ELR (cell line): ENCODE measurements at regions not wholly inside any gene's neighbourhood (a gene's known extent, or its start where the extent isn't known, plus 50 kb on each side); places are given as distances from the start of the nearest gene placed in this dataset.
"Not testable (repeated sequence)": the region's sequence is repeated elsewhere in the genome, so short reads cannot be mapped to it uniquely, and the experiment has no call there.

Source experiments
- DNase-seq: peaks from one replicate; pipeline ENCODE4 v3.0.0-alpha.2; 2015; ENCODE audit warnings: low read depth

DNA sequence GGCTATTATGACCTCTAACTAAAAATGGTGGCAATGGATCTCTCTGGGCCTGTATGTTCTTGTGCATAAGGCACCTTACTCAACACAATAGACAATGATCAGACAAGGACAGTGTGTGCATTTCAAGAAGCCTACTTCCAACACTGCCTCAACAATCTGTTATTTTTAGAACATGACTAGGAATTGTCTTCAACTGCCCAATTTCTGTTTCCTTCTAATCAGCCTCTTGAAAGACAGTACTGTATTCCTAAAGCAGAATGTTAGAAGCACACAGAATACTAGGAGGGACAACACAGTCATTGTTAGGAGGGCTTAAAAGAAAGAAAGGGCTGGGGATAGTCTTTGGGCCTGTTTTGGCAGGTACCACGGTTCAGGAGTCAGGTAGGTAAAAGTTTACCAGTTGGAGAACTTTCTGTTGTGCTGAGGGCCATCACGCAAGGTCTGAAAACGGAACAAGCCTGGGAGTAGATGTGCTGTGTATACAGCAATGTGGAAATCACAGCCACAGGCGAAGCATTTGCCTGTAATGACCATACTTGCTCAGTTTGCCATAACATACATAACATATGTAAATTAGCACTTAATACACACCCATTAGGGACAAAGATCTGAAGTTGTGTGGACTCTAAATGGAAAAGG, 100.8 kb upstream of the ATXN3L start:
- DNase-seq, result no peak

DNA sequence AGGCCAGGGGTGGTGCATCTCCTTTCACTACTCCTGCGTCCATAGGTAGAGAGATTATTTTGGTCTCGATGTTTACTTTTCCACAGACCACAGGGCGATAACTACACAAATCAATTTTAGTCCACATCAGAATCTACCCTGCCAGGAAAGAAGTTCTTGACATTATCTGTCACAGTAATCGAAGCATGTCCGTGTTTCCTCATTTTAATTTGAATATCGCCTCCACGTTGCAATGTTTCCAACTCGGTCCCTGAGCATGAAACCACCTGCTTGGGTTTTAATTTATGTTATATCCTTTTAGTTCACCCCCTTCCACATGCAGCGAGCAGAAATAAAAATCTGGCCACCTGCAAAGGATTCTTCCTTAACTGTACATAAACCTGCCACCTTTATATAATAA, 100.1 kb upstream of the ATXN3L start:
- no peak for DNase-seq

DNA sequence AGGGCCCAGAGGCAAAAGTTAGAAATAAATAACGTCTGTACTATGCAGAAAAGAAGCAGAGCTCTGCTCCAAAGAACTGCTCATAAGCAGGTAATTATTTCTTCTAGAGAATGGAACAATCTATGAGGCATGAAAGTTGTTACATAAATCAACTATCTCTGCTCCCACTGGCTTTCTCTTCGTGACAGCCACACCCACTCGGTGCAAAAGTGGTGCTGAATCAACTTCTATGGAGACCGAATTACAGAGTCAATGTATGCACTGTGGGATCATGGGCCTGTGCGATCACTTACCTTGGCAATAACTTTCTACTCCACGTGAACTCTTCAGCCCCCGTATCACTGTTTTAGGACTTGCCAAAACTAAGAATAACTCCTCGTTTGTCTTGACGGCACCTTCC, 99.4 kb upstream of the ATXN3L start:
- no peak for DNase-seq

DNA sequence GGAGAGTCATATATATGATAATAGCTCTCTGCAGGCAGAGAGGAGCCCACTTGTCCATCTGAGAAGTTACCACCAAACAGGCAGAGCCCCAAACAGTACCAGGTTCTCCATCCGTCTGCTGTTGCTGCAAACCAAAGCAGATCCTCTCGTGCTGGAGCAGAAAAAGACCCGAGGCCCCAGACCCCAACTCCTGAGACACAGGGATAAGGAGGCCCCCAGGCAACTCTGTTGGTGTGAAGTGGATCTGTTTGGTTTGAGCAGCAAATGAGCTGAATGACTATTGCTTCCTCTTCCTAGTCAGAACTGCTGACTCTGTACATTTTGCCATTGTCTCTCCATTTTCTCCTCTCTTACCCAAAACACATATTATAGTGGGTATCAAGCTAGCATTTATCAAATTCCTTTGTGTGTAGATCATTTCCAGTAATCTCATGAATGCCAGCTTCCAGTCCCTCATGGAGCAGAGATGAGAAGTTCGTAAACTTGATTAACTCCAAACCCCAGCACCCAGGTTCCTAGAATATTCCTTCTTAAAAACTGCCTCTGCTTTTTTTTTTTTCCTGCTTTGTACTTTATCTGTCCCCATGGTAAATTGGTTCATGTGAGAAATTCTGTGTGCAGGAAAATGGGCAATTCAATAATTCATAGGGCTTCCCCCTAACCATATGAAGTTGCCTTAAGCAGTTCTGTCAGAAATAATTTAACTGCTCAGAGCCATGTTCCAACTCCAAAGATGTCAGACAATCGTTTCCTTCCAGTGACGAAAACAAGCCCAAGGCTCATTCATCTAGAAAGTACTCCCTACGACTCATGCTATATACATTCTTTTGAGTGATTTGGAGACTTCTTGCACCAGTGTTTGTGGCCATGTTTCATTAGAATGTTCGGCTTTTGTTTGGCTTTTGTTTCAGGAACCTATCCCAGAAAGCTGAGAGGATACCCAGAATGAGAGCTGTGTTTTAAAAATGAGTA, 98.6 kb upstream of the ATXN3L start:
- peak; percentile 62 for DNase-seq

DNA sequence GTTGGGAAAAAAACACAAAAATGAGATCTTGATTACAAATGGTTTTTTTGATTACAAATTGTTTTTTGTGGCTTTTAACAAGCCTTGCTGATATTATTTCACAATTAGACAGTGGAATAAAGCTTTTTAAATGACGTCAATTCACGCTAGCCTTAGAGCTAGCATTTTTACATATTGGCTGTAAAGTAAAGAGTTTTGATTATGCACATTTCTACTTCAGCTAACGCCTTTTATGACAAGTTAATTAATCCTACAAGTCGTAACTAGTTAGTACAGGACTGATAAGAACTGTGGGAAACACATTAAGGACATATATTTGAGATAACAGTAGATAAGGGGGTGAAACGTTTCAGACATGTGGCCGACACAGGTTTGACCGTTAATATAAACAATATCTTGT, 95.7 kb upstream of the ATXN3L start:
- no peak for DNase-seq

DNA sequence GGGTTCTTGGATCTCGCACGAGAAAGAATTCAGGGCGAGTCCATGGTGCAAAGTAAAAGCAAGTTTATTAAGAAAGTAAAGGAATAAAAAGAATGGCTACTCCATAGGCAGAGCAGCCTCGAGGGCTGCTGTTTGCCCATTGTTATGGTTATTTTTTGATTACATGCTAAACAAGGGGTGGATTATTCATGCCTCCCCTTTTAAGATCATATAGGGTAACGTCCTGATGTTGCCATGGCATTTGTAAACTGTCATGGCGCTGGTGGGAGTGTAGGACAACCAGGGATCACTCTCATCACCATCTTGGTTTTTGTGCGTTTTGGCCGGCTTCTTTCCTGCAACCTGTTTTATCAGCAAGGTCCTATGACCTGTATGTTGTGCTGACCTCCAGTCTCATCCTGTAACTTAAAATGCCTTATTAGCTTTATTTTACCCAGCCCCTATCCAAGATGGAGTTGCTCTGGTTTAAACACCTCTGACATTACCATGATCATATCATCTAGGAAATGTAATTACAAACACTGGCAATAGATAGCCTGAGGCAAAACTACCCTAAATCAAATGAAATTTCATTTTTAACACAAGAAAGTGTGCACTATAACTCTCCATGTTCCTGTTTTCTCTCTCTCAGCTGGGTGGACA, 94.3 kb upstream of the ATXN3L start:
- DNase-seq, result no peak

DNA sequence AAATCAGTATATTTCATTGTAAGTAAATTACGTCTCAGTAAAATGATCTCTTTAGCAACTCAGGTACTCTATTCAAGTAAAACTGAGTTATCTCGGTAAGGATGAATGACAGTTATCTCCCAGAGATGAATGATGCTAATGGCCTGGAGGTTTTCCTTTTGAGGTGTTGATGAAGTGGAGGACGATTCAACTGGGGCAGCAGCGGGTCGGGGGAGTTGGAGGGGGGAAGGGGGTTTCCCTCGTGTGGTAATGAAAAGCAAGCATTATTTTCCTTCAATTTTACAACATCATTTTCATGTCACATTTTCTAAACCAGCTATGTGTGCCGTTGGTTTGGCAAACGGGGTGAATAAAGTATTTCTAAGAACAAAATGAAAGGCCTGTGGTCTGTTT, 92.4 kb upstream of the ATXN3L start:
- DNase-seq, result no peak

DNA sequence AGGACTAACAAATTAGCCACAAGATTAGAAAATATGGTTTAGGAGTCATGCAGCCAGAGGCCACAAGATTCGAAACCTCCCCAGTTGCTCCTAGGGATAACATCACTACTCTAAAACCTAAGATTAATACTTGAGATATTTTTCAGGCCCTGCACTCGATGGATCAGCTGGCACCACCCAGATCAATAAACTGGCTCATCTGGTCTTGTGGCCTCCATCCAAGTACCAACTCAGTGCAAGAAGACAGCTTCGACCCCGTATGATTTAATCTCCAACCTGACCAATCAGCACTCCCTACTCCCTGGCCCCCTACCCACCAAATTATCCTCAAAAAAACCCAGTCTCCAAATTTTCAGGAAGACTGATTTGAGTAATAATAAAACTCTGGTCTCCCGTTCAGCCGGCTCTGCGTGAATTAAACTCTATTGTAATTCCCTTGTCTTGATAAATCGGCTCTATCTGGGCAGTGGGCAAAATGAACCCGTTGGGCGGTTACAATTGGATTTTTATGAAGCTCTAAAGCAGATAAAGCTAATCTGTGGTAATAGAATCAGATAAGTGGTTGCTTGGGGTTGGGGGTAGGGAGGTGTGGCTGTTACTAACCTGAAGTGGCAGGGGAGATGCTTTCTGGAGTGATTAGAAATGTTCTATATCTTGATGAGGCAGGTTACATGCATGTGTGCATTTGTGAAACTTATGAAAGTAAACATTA, 91.8 kb upstream of the ATXN3L start:
- DNase-seq, result no peak

DNA sequence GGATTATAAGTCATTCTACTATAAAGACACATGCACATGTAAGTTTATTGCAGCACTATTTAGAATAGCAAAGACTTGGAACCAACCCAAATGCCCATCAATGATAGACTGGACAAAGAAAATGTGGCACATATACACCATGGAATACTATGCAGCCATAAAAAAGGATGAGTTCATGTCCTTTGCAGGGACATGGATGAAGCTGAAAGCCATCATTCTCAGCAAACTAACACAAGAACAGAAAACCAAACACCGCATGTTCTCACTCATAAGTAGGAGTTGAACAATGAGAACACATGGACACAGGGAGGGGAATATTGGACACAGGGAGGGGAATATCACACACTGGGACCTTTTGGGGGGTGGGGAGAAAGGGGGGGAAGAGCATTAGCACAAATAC, 88.7 kb upstream of the ATXN3L start:
- not testable (repeated sequence) for DNase-seq

DNA sequence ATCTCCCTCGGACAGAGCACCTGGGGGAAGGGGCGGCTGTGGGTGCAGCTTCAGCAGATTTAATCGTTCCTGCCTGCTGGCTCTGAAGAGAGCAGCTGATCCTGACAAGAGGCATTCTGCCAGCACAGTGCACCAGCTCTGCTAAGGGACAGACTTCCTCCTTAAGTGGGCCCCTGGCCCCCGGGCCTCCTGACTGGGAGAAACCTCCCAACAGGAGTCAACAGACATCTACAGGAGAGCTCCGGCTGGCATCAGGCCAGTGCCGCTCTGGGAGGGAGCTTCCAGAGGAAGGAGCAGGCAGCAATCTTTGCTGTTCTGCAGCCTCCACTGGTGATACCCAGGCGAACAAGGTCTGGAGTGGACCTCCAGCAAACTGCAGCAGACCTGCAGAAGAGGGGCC, 84.9 kb upstream of the ATXN3L start:
- not testable (repeated sequence) for DNase-seq

DNA sequence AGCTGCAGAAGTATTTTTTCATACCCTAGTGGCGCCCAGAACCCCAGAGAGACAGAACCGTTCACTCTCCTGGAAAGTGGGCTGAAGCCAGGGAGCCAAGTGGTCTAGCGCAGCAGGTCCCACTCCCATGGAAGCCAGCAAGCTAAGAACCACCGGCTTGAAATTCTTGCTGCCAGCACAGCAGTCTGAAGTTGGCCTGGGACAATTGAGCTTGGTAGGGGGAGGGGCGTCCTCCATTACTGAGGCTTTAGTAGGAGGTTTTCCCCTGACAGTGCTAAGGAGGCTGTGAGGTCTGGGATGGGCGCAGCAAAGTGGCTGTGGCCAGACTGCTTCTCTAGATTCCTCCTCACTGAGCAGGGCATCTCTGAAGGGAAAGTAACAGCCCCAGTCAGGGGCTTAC, 84.5 kb upstream of the ATXN3L start:
- DNase-seq, result no peak

DNA sequence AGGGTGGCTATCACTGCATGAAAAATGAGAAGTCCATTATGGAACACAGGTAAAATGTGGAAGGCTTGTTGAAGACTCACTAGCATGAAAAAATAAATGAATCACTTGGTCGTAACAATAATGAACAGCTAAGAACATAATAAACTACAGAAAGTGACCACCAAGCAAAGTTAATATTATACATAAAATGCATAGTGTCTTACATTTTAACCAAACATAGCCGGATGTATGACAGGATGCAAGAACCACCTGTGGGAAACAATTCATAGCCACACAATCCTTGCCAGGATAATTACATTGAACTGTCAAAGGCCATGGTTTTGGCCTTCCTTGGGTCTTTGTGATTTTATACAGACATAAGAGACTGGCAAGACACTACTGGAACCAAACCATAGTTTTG, 81.9 kb upstream of the ATXN3L start:
- no peak for DNase-seq

DNA sequence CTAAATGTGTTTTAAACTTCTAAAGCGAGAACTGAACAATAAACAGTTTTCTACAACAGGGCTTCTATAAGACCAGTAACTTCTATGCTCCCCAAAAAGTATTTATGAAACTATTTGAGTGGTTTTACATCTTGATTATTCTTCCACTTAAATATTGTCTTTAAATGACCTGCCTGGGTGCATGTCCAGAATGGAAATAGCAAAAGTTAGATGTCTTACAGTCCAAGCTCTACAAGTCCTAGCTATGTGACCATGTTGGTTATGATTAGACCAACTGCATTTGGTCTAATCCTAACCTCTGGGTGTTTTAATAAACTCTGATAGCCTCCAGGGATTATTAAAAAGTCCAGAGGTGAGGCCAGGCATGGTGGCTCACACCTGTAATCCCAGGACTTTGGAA, 79.0 kb upstream of the ATXN3L start:
- no peak for DNase-seq

DNA sequence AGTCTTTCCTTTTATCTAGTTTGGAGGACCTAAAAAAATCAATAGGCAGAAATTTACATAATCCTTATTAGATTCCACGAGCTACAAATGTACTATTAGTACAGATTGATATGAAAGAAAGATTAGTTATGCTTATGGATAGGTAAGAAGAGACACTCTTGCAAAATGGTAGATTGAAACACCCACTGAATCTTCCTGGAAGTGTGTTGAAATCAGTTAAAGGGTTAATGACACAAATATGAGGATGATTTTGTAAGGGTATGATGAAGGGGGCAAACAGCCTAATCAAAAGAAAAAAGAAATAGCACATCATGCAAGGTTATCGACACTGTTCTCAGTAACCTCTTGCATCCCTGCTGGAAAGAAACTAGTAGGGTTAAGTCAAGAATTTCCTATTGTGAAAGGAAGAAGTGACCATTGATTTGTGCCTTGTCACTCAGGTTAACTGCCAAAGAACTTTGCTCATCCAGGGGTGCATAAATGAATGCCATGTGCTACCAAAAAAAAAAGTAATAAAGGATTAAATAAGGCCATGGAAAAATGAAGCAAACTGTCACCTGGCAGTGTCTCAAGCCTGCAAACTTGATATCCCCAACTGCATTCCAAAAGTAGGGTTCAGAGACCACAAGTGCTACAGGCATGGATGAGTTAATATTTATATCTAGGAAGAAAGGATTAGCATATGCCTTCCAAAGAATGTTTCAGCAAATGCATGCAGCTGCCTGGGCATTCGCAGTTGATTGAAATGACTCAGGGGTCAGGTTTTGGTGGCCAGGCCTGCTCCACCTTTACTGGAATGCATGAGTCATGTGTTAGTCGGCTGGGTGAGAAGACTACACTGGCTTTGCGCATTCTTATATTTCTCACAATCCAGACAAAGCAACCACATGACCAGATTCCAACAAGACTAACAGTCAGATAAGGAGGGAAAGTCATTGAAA, 78.3 kb upstream of the ATXN3L start:
- DNase-seq, result peak; percentile 97

DNA sequence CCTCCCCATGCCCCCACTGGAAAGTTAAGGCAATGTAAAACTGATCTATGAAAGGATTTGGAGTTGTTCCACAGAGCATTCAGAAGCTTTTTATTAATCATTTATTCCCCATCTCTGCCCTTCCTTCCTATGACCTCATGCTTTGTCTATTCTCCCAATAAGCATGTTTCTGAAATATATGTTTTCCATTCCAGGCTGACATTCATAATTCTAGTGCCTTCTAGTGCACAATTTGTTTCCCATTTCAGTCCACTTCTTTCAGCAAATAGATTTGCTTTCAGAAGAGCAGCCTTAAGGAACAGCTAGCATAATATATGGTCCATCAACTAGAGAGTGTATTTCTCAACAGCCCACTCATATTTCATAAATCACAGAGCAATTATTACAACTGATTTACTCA, 77.1 kb upstream of the ATXN3L start:
- peak; percentile 63 for DNase-seq

DNA sequence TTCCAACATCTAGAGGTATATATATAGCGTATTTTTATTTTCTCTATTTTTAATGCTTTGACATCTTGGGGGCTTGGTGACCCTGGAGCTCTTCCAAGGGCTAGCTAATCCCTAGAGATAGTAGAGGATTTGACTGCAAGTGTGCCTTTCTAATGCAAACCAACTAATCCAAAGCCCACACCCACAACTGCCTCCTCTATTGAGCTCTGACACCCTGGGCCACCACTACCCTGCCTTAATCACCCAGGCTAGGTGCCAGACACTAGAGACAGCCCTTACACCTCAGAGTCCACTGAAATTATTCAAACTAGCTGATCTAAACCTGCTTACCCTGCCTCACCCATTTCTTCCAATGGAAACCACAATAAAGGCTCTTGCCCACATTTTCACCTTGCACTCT, 69.6 kb upstream of the ATXN3L start:
- no peak for DNase-seq

DNA sequence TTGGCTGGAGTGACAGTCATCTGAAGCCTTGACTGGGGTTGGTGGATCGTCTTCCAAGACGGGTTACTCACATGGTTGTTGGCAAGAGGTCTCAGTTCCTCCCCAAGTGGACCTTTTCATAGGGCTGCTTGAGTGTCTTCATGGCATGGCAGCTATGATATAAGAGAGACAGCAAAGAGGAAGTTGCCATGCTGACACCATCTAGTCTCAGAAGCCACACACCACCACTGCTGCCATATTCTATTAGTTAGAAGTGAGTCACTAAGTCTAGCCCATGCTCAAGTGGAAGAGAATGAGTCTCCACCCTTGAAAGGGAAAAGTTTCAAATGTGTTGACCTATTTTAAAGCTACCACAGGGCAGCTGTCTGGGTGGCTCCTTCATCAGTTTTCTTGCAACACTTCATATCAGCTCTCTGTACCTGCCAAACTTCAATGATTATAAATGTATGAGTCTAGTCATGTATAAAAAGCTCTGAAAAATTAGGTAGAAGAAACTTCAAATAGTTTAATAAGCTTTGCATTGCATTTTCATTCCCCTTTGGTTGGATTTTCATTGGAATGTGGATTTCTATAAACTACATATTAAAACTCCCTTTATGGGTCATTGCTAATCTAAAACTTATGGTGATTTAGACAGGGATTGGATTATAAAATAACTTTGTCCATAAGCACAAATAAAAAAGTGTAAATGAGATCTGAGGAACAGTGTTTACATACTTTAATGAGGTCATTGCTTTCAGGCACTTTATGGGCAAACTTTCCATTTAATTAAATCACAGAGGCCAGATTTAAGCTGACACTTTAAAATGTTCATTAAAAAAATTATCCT, 68.0 kb upstream of the ATXN3L start:
- peak; percentile 49 for DNase-seq

DNA sequence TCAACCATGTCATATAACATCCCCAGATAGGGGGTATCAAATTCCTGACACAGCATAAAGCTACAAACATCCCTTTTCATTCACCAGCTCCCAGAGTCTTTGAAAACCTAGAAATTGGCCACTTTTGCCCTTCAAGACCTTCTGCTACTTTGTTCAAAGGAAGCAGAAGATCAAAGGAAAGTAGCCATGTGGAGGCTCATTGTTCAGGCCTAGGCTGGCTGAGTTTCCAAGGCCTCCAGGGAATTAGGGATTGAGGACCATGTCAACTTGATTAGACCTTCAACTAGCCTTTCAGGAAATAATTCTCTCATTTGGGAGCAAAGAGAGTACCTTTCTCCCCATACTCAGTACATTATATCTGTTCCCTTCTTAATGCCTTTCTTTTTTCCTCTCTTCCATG, 66.8 kb upstream of the ATXN3L start:
- no peak for DNase-seq

DNA sequence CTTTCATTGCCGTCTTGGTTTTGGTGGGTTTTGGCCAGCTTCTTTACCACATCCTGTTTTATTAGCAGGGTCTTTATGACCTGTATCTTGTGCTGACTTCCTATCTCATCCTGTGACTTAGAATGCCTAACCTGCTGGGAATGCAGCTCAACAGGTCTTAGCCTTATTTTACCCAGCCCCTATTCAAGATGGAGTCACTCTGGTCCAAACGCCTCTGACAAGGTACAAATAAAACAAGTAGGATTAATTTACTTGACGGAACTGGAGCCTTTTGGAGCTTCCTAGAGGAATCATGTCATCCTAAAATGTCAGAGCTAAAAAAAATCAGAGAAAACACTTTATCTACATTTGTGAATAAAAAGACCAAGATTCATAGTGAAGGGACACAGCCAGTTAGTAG, 66.2 kb upstream of the ATXN3L start:
- DNase-seq, result no peak

DNA sequence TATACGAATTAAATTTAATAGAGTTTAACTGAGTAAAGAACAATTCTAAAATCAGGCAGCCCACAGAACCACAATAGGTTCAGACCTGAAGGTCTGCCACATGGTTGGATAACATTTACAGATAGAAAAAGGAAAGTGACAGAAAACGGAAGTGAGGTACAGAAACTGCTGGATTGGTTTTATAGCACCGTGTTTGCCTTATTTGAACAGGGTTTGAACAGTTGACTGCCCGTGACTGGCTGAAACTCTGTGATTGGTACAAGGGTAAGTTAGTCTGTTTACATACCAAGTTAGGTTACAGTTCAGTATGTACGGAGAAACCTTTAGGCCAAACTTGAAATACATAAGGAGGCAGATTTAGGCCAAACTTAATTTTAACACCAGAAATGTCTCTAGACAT, 64.1 kb upstream of the ATXN3L start:
- no peak for DNase-seq
